NB4 (cell line): ENCODE measurements at regions not wholly inside any gene's neighbourhood (a gene's known extent, or its start where the extent isn't known, plus 50 kb on each side); places are given as distances from the start of the nearest gene placed in this dataset.

ENCODE experiments used
- POLR2A ChIP-seq: IDR thresholded peaks from 2 replicates; pipeline ENCODE4 v1.6.1; 2011; ENCODE audit warnings: mild to moderate bottlenecking; ENCODE audit not compliant: insufficient read length; ENCODE audit errors: extremely low read depth
- TF ChIP-seq, protein P1 (sequence below): IDR thresholded peaks from one replicate; pipeline ENCODE4 v1.5.1; 2012; ENCODE audit warnings: low read depth, low read length
- TF ChIP-seq, protein P2 (sequence below): IDR thresholded peaks from 2 replicates; pipeline ENCODE4 v1.6.1; 2011; ENCODE audit warnings: low read depth, low read length

DNA sequence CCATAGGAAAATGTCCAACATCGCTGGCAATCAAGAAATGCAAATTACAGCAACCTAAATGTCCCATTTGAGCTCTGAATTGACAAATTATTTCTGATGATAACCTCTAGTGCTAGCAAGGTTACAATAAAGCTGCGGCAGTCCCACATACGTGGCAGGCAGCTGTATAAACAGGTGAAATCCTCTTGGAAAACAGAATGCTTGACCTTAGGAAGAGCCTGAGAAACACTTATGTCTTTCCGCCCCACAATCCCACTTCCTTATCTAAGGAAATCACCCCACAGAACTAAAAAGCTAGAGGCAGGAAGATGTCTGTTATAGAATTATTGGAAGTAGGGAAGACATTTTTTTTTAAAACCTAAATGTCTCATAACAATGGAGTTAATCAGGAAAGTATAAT, 154.3 kb downstream of the KATNIP start:
- TF ChIP-seq, protein P1, sequence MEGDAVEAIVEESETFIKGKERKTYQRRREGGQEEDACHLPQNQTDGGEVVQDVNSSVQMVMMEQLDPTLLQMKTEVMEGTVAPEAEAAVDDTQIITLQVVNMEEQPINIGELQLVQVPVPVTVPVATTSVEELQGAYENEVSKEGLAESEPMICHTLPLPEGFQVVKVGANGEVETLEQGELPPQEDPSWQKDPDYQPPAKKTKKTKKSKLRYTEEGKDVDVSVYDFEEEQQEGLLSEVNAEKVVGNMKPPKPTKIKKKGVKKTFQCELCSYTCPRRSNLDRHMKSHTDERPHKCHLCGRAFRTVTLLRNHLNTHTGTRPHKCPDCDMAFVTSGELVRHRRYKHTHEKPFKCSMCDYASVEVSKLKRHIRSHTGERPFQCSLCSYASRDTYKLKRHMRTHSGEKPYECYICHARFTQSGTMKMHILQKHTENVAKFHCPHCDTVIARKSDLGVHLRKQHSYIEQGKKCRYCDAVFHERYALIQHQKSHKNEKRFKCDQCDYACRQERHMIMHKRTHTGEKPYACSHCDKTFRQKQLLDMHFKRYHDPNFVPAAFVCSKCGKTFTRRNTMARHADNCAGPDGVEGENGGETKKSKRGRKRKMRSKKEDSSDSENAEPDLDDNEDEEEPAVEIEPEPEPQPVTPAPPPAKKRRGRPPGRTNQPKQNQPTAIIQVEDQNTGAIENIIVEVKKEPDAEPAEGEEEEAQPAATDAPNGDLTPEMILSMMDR: no peak
- TF ChIP-seq POLR2A: no peak
- TF ChIP-seq, protein P2, sequence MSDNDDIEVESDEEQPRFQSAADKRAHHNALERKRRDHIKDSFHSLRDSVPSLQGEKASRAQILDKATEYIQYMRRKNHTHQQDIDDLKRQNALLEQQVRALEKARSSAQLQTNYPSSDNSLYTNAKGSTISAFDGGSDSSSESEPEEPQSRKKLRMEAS: no peak
